Neuron (in vitro differentiated cells): ENCODE measurements at regions not wholly inside any gene's neighbourhood (a gene's known extent, or its start where the extent isn't known, plus 50 kb on each side); places are given as distances from the start of the nearest gene placed in this dataset.
"Not testable (repeated sequence)": the region's sequence is repeated elsewhere in the genome, so short reads cannot be mapped to it uniquely, and the experiment has no call there.

Experiments
- H2AFZ ChIP-seq: one replicate; pipeline ENCODE4 v1.6.1; 2013; ENCODE audit warnings: low read depth, mild to moderate bottlenecking, inconsistent platforms, low read length, moderate library complexity
- H3K27me3 ChIP-seq: one replicate; pipeline ENCODE4 v1.6.1; 2013; ENCODE audit warnings: low read length; ENCODE audit not compliant: insufficient read depth
- H3K36me3 ChIP-seq: one replicate; pipeline ENCODE4 v1.6.1; 2013; ENCODE audit warnings: low read length; ENCODE audit not compliant: insufficient read depth
- H3K4me1 ChIP-seq: one replicate; pipeline ENCODE4 v1.6.1; 2013; ENCODE audit warnings: low read length; ENCODE audit not compliant: insufficient read depth
- H3K4me3 ChIP-seq: 2 replicates; pipeline ENCODE4 v1.5.1; 2013; ENCODE audit warnings: mild to moderate bottlenecking, low read length, moderate library complexity
- H3K9me3 ChIP-seq: one replicate; pipeline ENCODE4 v1.6.1; 2013; ENCODE audit warnings: low read length

DNA sequence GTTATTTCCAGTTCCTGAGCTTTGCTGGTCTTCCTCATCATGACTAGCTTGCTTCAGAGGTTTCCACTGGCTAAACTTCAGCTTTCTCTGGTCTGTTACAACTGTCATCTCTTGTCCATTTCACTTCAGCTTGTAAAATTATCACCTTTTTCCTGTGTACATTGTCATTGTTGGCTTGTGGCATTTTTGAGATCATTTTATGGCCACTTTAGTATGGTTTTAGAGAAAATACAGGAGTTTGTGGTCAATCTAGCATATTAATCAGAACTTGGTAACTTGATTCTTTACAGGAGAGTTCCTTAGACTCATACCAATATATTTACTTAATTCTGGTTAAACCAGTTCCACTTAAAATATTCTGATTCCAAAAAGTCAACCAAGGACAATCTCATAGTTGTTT lies 235.9 kb upstream of the KITLG start:
- Histone ChIP-seq H3K4me3 (no peak overlapping the region), H2AFZ (no peak overlapping the region), H3K9me3 (no peaks in the 10 kb centered on the region), H3K4me1 (no peaks in the 10 kb centered on the region), H3K27me3 (no peaks in the 10 kb centered on the region), H3K36me3 (no peaks in the 10 kb centered on the region)

DNA sequence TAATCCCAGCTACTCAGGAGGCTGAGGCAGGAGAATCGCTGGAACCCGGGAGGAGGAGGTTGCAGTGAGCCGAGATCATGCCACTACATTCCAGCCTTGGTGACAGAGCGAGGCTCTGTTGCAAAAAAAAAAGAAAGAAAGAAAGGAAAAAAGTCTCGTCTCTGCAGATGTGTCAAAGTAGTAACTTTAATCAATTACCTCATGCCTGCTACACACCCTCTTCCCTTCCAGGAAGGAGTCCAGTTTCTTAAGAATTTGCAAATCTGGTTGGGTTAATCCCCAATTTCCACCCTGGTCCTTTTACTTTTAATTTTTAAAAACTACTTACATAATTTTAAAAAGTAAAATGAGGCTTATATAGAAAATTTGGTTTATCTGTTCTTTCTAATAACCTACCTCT lies 234.5 kb upstream of the KITLG start:
- Histone ChIP-seq H3K27me3 (no peaks in the 10 kb centered on the region), H3K4me1 (no peaks in the 10 kb centered on the region), H3K36me3 (no peaks in the 10 kb centered on the region), H3K4me3 (no peak overlapping the region), H3K9me3 (no peaks in the 10 kb centered on the region), H2AFZ (no peak overlapping the region)

DNA sequence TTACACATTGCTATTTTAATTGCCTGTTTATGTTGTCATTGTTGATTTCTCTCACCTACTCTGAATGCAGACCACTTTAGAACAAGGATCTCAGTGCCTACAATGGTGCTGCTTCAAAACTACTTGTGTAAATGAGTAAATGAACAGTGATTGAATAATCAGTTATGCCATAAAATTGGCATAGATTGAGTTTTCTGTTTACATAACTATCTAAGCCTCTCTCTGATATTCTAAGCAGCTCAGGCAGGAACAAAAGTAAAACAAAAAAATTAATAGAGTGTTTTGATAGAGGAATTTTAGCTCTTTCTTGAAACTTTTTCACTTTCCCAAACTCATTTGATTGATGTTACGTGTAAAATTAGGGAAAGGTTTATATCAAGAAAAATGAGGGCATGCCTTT lies 232.3 kb upstream of the KITLG start:
- Histone ChIP-seq H3K36me3 (no peaks in the 10 kb centered on the region), H3K27me3 (no peaks in the 10 kb centered on the region), H2AFZ (no peak overlapping the region), H3K9me3 (no peaks in the 10 kb centered on the region), H3K4me1 (no peaks in the 10 kb centered on the region), H3K4me3 (no peak overlapping the region)

DNA sequence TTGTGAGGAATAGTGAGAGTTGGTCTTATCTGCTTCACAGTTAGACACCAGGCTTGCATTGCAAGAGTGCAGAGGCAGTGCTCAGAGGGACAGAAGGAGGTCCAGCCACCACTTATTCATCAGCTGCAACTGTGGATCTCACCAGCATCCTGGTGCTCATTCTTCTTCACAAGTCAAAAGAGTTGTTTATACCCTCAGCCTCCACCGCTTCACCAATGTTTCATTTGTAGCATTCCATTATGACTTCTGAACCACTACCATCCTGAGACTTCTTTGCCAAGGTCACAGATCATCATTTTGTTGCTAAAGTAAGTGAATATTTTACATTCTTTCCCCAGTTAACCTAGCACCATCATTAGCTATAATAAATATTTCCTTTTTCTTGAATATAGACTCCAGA lies 230.5 kb upstream of the KITLG start:
- Histone ChIP-seq H3K4me3 (no peak overlapping the region), H3K36me3 (no peaks in the 10 kb centered on the region), H3K9me3 (no peaks in the 10 kb centered on the region), H3K27me3 (no peaks in the 10 kb centered on the region), H3K4me1 (no peaks in the 10 kb centered on the region), H2AFZ (no peak overlapping the region)

GRCh38 chr12:88809841-88810240 lies 229.6 kb upstream of the KITLG start:
- H3K4me1 ChIP-seq, H3K36me3 ChIP-seq, H3K9me3 ChIP-seq, H3K4me3 ChIP-seq, H3K27me3 ChIP-seq, H2AFZ ChIP-seq: not testable (repeated sequence)

DNA sequence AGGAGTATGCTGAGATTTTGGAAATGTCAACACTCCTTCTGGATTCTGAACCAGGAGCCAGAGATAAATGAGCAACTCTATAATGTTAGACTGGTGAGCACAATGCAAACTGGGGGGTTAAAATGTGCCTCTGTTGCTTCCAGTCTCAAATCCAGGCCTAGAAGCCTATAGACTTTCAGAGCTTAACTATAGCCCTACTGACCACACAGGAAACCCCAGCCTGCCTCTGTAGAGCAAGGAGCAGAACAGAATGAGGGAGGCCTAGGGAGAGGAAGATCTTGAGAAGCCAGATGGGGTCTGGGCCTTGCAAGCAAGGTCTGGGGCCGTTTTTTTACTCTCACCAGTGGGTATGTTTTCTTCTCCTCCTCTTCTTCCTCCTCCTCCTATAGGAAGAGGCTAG lies 225.4 kb upstream of the KITLG start:
- Histone ChIP-seq H2AFZ (no peak overlapping the region), H3K9me3 (no peaks in the 10 kb centered on the region), H3K36me3 (no peaks in the 10 kb centered on the region), H3K4me1 (no peaks in the 10 kb centered on the region), H3K27me3 (no peaks in the 10 kb centered on the region), H3K4me3 (no peak overlapping the region)

DNA sequence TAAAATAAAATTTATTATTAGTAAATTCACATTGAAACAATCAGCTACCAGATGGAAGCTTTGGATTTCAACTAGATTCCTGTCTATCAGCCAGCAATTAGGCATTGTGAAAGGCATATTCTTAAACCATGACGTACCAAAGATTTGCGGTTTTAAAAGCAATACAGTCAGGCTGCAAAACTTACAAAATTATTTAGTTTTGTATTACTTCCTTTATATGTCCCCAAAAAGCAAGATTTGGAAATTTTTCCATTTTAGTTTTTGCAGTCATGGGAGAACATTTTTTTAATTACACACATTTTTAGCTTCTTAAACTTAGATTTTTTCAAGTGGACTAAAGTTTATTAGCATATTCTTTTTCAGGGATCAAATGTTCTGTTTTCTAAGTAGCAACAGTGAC lies 225.0 kb upstream of the KITLG start:
- no peaks in the 10 kb centered on the region for H3K9me3 ChIP-seq
- H3K4me3 ChIP-seq: no peak overlapping the region
- H3K27me3 ChIP-seq: no peaks in the 10 kb centered on the region
- H3K4me1 ChIP-seq: no peaks in the 10 kb centered on the region
- no peaks in the 10 kb centered on the region for H3K36me3 ChIP-seq
- H2AFZ ChIP-seq: no peak overlapping the region

DNA sequence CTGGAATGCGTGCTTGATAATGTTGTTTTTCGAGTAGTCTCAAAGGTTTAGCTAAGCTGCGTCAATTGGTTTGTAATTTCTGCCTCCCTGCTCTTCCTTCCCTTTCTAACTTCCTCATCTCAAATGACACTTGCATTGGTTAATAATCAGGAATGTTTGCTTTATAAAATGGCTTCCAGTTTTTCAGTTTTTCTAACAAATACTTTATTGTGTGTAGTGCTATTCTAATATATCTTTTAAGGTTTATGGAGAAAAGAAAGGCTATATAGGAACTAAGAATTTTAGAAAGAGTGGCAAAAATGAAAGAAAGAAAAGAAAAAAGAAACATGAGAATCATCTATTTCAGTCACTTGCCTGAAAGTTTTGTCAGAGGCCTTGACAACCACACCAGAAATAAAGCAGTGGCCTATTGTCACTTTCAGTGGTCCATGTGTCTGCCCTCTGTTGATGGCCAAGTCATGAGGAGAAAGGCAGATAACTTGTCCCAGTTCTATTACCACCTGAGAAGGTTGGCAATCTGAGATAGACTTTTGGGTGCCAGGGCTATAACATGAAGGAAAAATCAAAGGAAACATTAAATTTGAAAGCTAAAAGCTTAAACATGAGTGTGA lies 221.9 kb upstream of the KITLG start:
- H3K9me3 ChIP-seq: no peaks in the 10 kb centered on the region
- no peaks in the 10 kb centered on the region for H3K27me3 ChIP-seq
- H3K4me1 ChIP-seq: no peaks in the 10 kb centered on the region
- H3K36me3 ChIP-seq: no peaks in the 10 kb centered on the region
- no peak overlapping the region for H3K4me3 ChIP-seq
- H2AFZ ChIP-seq: no peak overlapping the region

GRCh38 chr12:88801227-88802095 lies 221.2 kb upstream of the KITLG start:
- Histone ChIP-seq H3K9me3 (no peaks in the 10 kb centered on the region), H3K27me3 (no peaks in the 10 kb centered on the region), H3K4me3 (no peak overlapping the region), H2AFZ (no peak overlapping the region), H3K4me1 (no peaks in the 10 kb centered on the region), H3K36me3 (no peaks in the 10 kb centered on the region)

GRCh38 chr12:88793096-88793495 lies 212.8 kb upstream of the KITLG start:
- Histone ChIP-seq H3K36me3 (no peaks in the 10 kb centered on the region), H3K4me1 (no peaks in the 10 kb centered on the region), H3K9me3 (no peaks in the 10 kb centered on the region), H3K4me3 (no peak overlapping the region), H2AFZ (no peak overlapping the region), H3K27me3 (no peaks in the 10 kb centered on the region)

DNA sequence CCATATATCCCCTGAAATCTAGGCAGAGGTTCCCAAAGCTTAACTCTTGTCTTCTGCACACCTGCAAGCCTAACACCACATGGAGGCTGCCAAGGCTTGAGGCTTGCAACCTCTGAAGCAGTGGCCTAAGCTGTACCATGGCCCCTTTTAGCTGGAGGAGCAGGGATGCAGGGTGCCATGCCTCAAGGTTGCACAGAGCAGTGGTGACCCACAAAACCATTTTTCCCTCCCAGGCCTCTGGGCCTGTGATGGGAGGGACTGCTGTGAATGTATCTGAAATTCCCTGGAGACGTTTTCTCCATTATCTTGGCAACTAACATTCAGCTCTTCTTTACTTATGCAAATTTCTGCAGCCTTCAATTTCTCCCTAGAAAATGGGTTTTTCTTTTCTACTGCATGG lies 210.0 kb upstream of the KITLG start:
- no peak overlapping the region for H2AFZ ChIP-seq
- H3K4me1 ChIP-seq: no peaks in the 10 kb centered on the region
- no peaks in the 10 kb centered on the region for H3K36me3 ChIP-seq
- no peaks in the 10 kb centered on the region for H3K27me3 ChIP-seq
- no peak overlapping the region for H3K4me3 ChIP-seq
- no peaks in the 10 kb centered on the region for H3K9me3 ChIP-seq

GRCh38 chr12:88784166-88784565 lies 203.9 kb upstream of the KITLG start:
- no peaks in the 10 kb centered on the region for H3K4me1 ChIP-seq
- H3K27me3 ChIP-seq: no peaks in the 10 kb centered on the region
- no peak overlapping the region for H3K4me3 ChIP-seq
- H3K9me3 ChIP-seq: no peaks in the 10 kb centered on the region
- H2AFZ ChIP-seq: no peak overlapping the region
- H3K36me3 ChIP-seq: no peaks in the 10 kb centered on the region

GRCh38 chr12:88782351-88782750 lies 202.1 kb upstream of the KITLG start:
- Histone ChIP-seq H3K36me3 (no peaks in the 10 kb centered on the region), H2AFZ (no peak overlapping the region), H3K4me1 (no peaks in the 10 kb centered on the region), H3K9me3 (no peaks in the 10 kb centered on the region), H3K4me3 (no peak overlapping the region), H3K27me3 (no peaks in the 10 kb centered on the region)

DNA sequence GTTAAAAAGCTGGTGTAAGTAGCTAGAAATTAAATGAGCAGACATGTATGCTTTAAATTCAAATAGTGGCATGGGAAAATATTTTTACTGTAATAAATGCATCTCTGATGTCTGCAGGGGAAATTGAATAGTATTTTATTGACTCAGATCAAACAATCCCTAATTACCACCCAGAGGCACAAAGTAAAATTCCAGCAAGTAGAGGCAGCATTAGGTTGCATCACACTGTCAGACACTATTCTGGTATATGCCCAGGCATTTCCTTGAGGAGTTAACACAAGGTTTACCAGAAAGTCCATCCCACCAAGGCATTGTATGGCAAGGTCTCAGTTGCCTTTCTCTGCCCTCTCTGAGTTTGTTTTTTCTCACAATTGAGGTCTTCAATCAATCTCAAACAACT lies 201.6 kb upstream of the KITLG start:
- H3K9me3 ChIP-seq: no peaks in the 10 kb centered on the region
- no peak overlapping the region for H3K4me3 ChIP-seq
- no peaks in the 10 kb centered on the region for H3K36me3 ChIP-seq
- no peaks in the 10 kb centered on the region for H3K4me1 ChIP-seq
- no peaks in the 10 kb centered on the region for H3K27me3 ChIP-seq
- no peak overlapping the region for H2AFZ ChIP-seq
